Neuronal stem cell (in vitro differentiated cells): ENCODE measurements at regions not wholly inside any gene's neighbourhood (a gene's known extent, or its start where the extent isn't known, plus 50 kb on each side); places are given as distances from the start of the nearest gene placed in this dataset.

Experiments
- DNase-seq: peaks from one replicate; pipeline ENCODE4 v3.0.0-alpha.2; 2013; ENCODE audit warnings: low spot score
- H2AFZ ChIP-seq: one replicate; pipeline ENCODE4 v1.6.1; 2013; ENCODE audit warnings: mild to moderate bottlenecking, low read length, inconsistent platforms
- H2AK5ac ChIP-seq: 2 replicates; pipeline ENCODE4 v1.6.1; 2013; ENCODE audit warnings: low read depth, mild to moderate bottlenecking, inconsistent platforms, low read length, moderate library complexity, mixed read lengths
- H2BK120ac ChIP-seq: 2 replicates; pipeline ENCODE4 v1.6.1; 2013; ENCODE audit warnings: low read depth, mild to moderate bottlenecking, inconsistent platforms, low read length, moderate library complexity, mixed read lengths
- H2BK12ac ChIP-seq: one replicate; pipeline ENCODE4 v1.6.1; 2013; ENCODE audit warnings: low read length, inconsistent platforms
- H2BK15ac ChIP-seq: 2 replicates; pipeline ENCODE4 v1.6.1; 2013; ENCODE audit warnings: mild to moderate bottlenecking, low read length, inconsistent platforms, mixed read lengths
- H2BK5ac ChIP-seq: one replicate; pipeline ENCODE4 v1.6.1; 2013; ENCODE audit warnings: inconsistent platforms, mild to moderate bottlenecking, low read length, moderate library complexity
- H3K14ac ChIP-seq: one replicate; pipeline ENCODE4 v1.6.1; 2013; ENCODE audit warnings: low read length, inconsistent platforms
- H3K18ac ChIP-seq: 2 replicates; pipeline ENCODE4 v1.6.1; 2013; ENCODE audit warnings: low read length, inconsistent platforms
- H3K23ac ChIP-seq: 2 replicates; pipeline ENCODE4 v1.6.1; 2013; ENCODE audit warnings: low read depth, mild to moderate bottlenecking, mixed read lengths, low read length, inconsistent platforms; ENCODE audit not compliant: poor library complexity
- H3K27ac ChIP-seq: replicated peaks from 3 replicates; pipeline ENCODE4 v1.5.1; 2013; ENCODE audit warnings: low read length, inconsistent platforms
- H3K27me3 ChIP-seq, 3 experiments: 2 replicates each; pipeline ENCODE4 v1.6.1; 2013; ENCODE audit warnings: low read length in 3 of 3, mild to moderate bottlenecking in 2 of 3, inconsistent platforms in 1 of 3, low read depth in 1 of 3, mixed read lengths in 1 of 3, moderate library complexity in 1 of 3; ENCODE audit not compliant: control insufficient read depth in 3 of 3, insufficient read depth in 3 of 3
- H3K36me3 ChIP-seq, 2 donors: replicated peaks in 1 of 2; 2 replicates each; pipeline ENCODE4 v1.6.1; 2013; ENCODE audit warnings: low read length in 2 of 2; ENCODE audit not compliant: control insufficient read depth in 2 of 2, insufficient read depth in 2 of 2
- H3K4ac ChIP-seq: 2 replicates; pipeline ENCODE4 v1.6.1; 2013; ENCODE audit warnings: inconsistent platforms, mild to moderate bottlenecking, low read length, moderate library complexity
- H3K4me1 ChIP-seq, 2 donors: 1 replicate in 1 of 2; 2 replicates in 1 of 2; pipeline ENCODE4 v1.6.1; 2013; ENCODE audit warnings: low read length in 2 of 2, low read depth in 1 of 2; ENCODE audit not compliant: control insufficient read depth in 2 of 2, insufficient read depth in 1 of 2
- H3K4me2 ChIP-seq: one replicate; pipeline ENCODE4 v1.6.1; 2013; ENCODE audit warnings: mild to moderate bottlenecking, low read length, inconsistent platforms; ENCODE audit not compliant: insufficient read depth, poor library complexity, severe bottlenecking
- H3K4me3 ChIP-seq, 2 donors: 2 replicates each; pipeline ENCODE4 v1.5.1; 2013; ENCODE audit warnings: low read length in 2 of 2, mild to moderate bottlenecking in 2 of 2, inconsistent platforms in 1 of 2, moderate library complexity in 1 of 2
- H3K79me1 ChIP-seq: one replicate; pipeline ENCODE4 v1.6.1; 2013; ENCODE audit warnings: low read depth, mild to moderate bottlenecking, inconsistent platforms, low read length, moderate library complexity
- H3K9ac ChIP-seq: one replicate; pipeline ENCODE4 v1.6.1; 2013; ENCODE audit warnings: mild to moderate bottlenecking, low read depth, low read length, inconsistent platforms; ENCODE audit not compliant: poor library complexity
- H3K9me3 ChIP-seq, 2 donors: replicated peaks in 1 of 2; 2 replicates each; pipeline versions ENCODE3 to v1.6.1; 2013; ENCODE audit warnings: low read length in 2 of 2, mild to moderate bottlenecking in 2 of 2, inconsistent platforms in 1 of 2, low read depth in 1 of 2, mixed read lengths in 1 of 2, moderate library complexity in 1 of 2; ENCODE audit not compliant: control insufficient read depth in 2 of 2, insufficient read depth in 1 of 2
- H4K8ac ChIP-seq: one replicate; pipeline ENCODE4 v1.6.1; 2013; ENCODE audit warnings: low read depth, mild to moderate bottlenecking, inconsistent platforms, low read length, moderate library complexity
- H4K91ac ChIP-seq: one replicate; pipeline ENCODE4 v1.6.1; 2013; ENCODE audit warnings: low read length, low read depth, mild to moderate bottlenecking, inconsistent platforms; ENCODE audit not compliant: poor library complexity
- WGBS, 2 donors: extraction: QIAGEN DNeasy Blood & Tissue Kit; methylation state at CpG; one replicate each; pipeline ENCODE4 v1.1.7; 2013; ENCODE audit warnings: missing lambda C conversion rate in 2 of 2, mixed read lengths in 1 of 2; ENCODE audit not compliant: insufficient read length in 2 of 2, insufficient replicate concordance in 1 of 2; ENCODE audit errors: extremely low coverage in 2 of 2; 5-methylcytosine and 5-hydroxymethylcytosine counted together

- Histone ChIP-seq H3K4me3 (no peak overlapping the region), H3K27me3 (no peaks in the 10 kb centered on the region), H3K4me2 (no peak overlapping the region), H3K4ac (no peak overlapping the region), H4K91ac (no peak overlapping the region), H3K36me3 (no peaks in the 10 kb centered on the region), H2AK5ac (no peak overlapping the region), H3K27ac (no peak overlapping the region), H3K4me1 (no peaks in the 10 kb centered on the region), H3K14ac (no peak overlapping the region), H3K18ac (no peak overlapping the region), H3K9me3 (no peaks in the 10 kb centered on the region), H2BK12ac (no peak overlapping the region), H2BK5ac (no peak overlapping the region), H2BK15ac (no peak overlapping the region), H3K79me1 (no peaks in the 10 kb centered on the region), H3K9ac (no peak overlapping the region), H3K23ac (no peak overlapping the region), H4K8ac (no peak overlapping the region), H2AFZ (no peak overlapping the region), H2BK120ac (no peak overlapping the region)
- no CpG with 5 or more reads among the region's 4 CpGs for WGBS, 2 donors
- DNase-seq: no peak
Measured at GRCh38 chr2:18209934-18210639, 331.6 kb downstream of the KCNS3 start.

- H3K27me3 ChIP-seq: no peaks in the 10 kb centered on the region
- no peak for DNase-seq
- no peak overlapping the region for H2BK15ac ChIP-seq
- WGBS, 2 donors: no CpG with 5 or more reads among the region's 1 CpG
- H3K4ac ChIP-seq: no peak overlapping the region
- no peaks in the 10 kb centered on the region for H3K9me3 ChIP-seq
- no peak overlapping the region for H3K4me3 ChIP-seq
- H3K23ac ChIP-seq: no peak overlapping the region
- no peak overlapping the region for H3K27ac ChIP-seq
- no peak overlapping the region for H3K9ac ChIP-seq
- no peak overlapping the region for H2AK5ac ChIP-seq
- no peaks in the 10 kb centered on the region for H3K36me3 ChIP-seq
- H4K91ac ChIP-seq: no peak overlapping the region
- H3K18ac ChIP-seq: no peak overlapping the region
- no peaks in the 10 kb centered on the region for H3K79me1 ChIP-seq
- H4K8ac ChIP-seq: no peak overlapping the region
- no peak overlapping the region for H2BK120ac ChIP-seq
- H2BK12ac ChIP-seq: no peak overlapping the region
- no peak overlapping the region for H3K4me2 ChIP-seq
- H2AFZ ChIP-seq: no peak overlapping the region
- H3K14ac ChIP-seq: no peak overlapping the region
- H3K4me1 ChIP-seq: no peaks in the 10 kb centered on the region
- no peak overlapping the region for H2BK5ac ChIP-seq
Measured at GRCh38 chr2:18208956-18209355, 330.5 kb downstream of the KCNS3 start.

DNA sequence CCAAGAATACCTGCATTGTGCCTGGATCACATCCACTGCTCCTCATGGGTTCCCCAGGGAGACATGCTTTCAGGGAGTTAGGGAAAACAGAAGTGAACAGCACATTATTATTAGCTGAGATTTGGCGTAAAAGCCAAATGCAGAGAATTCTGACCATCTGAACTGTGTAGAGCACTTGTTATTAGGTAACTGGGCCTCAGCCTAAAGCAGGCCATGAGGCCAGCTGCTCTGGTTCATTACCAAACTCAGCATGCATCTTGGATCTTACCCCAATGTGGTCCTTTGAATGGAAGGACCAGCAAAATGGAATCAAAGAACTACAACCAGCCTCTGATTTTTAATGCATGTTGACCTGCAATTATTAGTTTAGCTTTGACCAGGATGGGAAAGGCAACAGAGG is 322.3 kb downstream of the KCNS3 start:
- Histone ChIP-seq H3K4me1 (no peaks in the 10 kb centered on the region), H2BK5ac (no peak overlapping the region), H2AK5ac (no peak overlapping the region), H3K4me2 (no peak overlapping the region), H3K4ac (no peak overlapping the region), H3K79me1 (no peaks in the 10 kb centered on the region), H4K91ac (no peak overlapping the region), H3K36me3 (no peaks in the 10 kb centered on the region), H3K9ac (no peak overlapping the region), H2BK15ac (no peak overlapping the region), H3K18ac (no peak overlapping the region), H3K14ac (no peak overlapping the region), H3K27ac (no peak overlapping the region), H2AFZ (no peak overlapping the region), H2BK12ac (no peak overlapping the region), H3K23ac (no peak overlapping the region), H3K4me3 (no peak overlapping the region), H4K8ac (no peak overlapping the region), H3K9me3 (no peaks in the 10 kb centered on the region), H2BK120ac (no peak overlapping the region), H3K27me3 (no peaks in the 10 kb centered on the region)
- DNase-seq: no peak
- WGBS, 2 donors: no CpG with 5 or more reads among the region's 1 CpG

DNA sequence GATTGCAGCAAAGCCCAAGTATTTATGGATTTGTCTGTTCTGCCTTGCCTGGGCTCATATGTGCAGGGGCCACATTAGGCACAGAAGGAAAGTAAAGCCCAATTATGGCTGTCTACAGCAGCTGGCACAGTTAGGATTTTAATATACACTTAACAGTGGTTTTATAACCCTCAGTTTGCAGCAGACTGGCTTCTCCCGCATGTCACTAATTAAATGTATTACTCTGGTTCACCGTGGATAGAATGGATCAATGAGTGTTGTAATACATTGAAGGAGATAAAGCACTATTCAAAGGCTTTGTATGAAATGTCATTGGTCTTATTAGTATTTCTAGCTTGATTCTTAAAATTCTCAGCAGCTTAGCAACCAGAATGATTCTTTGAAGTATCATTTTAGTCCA is 320.2 kb downstream of the KCNS3 start:
- no peak overlapping the region for H3K14ac ChIP-seq
- H2AK5ac ChIP-seq: no peak overlapping the region
- no peaks in the 10 kb centered on the region for H3K79me1 ChIP-seq
- H4K8ac ChIP-seq: no peak overlapping the region
- H3K23ac ChIP-seq: no peak overlapping the region
- no peaks in the 10 kb centered on the region for H3K27me3 ChIP-seq
- no peak overlapping the region for H2BK5ac ChIP-seq
- H3K18ac ChIP-seq: no peak overlapping the region
- H3K9me3 ChIP-seq: no peaks in the 10 kb centered on the region
- no peak overlapping the region for H3K4me3 ChIP-seq
- H3K27ac ChIP-seq: no peak overlapping the region
- H3K9ac ChIP-seq: no peak overlapping the region
- H2BK120ac ChIP-seq: no peak overlapping the region
- H2AFZ ChIP-seq: no peak overlapping the region
- no peak overlapping the region for H2BK12ac ChIP-seq
- no peak overlapping the region for H4K91ac ChIP-seq
- H3K4me2 ChIP-seq: no peak overlapping the region
- H3K4ac ChIP-seq: no peak overlapping the region
- H3K36me3 ChIP-seq: no peaks in the 10 kb centered on the region
- no CpG with 5 or more reads among the region's 2 CpGs for WGBS, 2 donors
- no peak overlapping the region for H2BK15ac ChIP-seq
- no peaks in the 10 kb centered on the region for H3K4me1 ChIP-seq
- no peak for DNase-seq
